H9 (cell line): ENCODE measurements at regions not wholly inside any gene's neighbourhood (a gene's known extent, or its start where the extent isn't known, plus 50 kb on each side); places are given as distances from the start of the nearest gene placed in this dataset.

Experiments used
- DNase-seq: peaks from one replicate; pipeline ENCODE4 v3.0.0-alpha.2; 2017
- H2AFZ ChIP-seq: one replicate; pipeline ENCODE4 v1.6.1; 2013; ENCODE audit warnings: mild to moderate bottlenecking, low read length, control low read depth, moderate library complexity
- H2AK5ac ChIP-seq: 2 replicates; pipeline ENCODE4 v1.6.1; 2013; ENCODE audit warnings: low read length, control low read depth, mixed read lengths; ENCODE audit not compliant: insufficient read length
- H2BK120ac ChIP-seq: one replicate; pipeline ENCODE4 v1.6.1; 2013; ENCODE audit warnings: low read depth, mild to moderate bottlenecking, low read length, control low read depth, inconsistent platforms; ENCODE audit not compliant: poor library complexity, severe bottlenecking
- H2BK12ac ChIP-seq: 2 replicates; pipeline ENCODE4 v1.6.1; 2013; ENCODE audit warnings: low read length, control low read depth, mixed read lengths, low read depth; ENCODE audit not compliant: insufficient read length
- H2BK15ac ChIP-seq: 2 replicates; pipeline ENCODE4 v1.6.1; 2013; ENCODE audit warnings: low read depth, low read length, control low read depth
- H2BK20ac ChIP-seq: one replicate; pipeline ENCODE4 v1.6.1; 2013; ENCODE audit warnings: low read depth, mild to moderate bottlenecking, low read length, control low read depth, inconsistent platforms; ENCODE audit not compliant: poor library complexity, severe bottlenecking
- H2BK5ac ChIP-seq: 2 replicates; pipeline ENCODE4 v1.6.1; 2013; ENCODE audit warnings: low read length, control low read depth, mixed read lengths; ENCODE audit not compliant: insufficient read length
- H3K14ac ChIP-seq: 2 replicates; pipeline ENCODE4 v1.6.1; 2013; ENCODE audit warnings: low read length, control low read depth; ENCODE audit not compliant: insufficient read depth
- H3K18ac ChIP-seq: 2 replicates; pipeline ENCODE4 v1.6.1; 2013; ENCODE audit warnings: low read depth, mild to moderate bottlenecking, mixed read lengths, low read length, control low read depth; ENCODE audit not compliant: insufficient read length
- H3K23ac ChIP-seq: 2 replicates; pipeline ENCODE4 v1.6.1; 2013; ENCODE audit warnings: low read length, control low read depth, mixed read lengths, low read depth; ENCODE audit not compliant: insufficient read length
- H3K23me2 ChIP-seq: 2 replicates; pipeline ENCODE4 v1.6.1; 2013; ENCODE audit warnings: low read depth, mild to moderate bottlenecking, mixed read lengths, low read length, control low read depth; ENCODE audit not compliant: insufficient read length, poor library complexity, severe bottlenecking
- H3K27ac ChIP-seq: 2 replicates; pipeline ENCODE4 v1.5.1; 2013; ENCODE audit warnings: low read length, control low read depth, mixed read lengths, low read depth; ENCODE audit not compliant: insufficient read length
- H3K27me3 ChIP-seq: 2 replicates; pipeline ENCODE4 v1.6.1; 2013; ENCODE audit warnings: low read length, control low read depth, inconsistent platforms; ENCODE audit not compliant: insufficient read depth
- H3K4ac ChIP-seq: 2 replicates; pipeline ENCODE4 v1.6.1; 2013; ENCODE audit warnings: low read depth, mild to moderate bottlenecking, control low read depth, inconsistent platforms, low read length, moderate library complexity
- H3K4me1 ChIP-seq: 2 replicates; pipeline ENCODE4 v1.6.1; 2013; ENCODE audit warnings: low read length, control low read depth, inconsistent platforms; ENCODE audit not compliant: insufficient read depth
- H3K4me2 ChIP-seq: 2 replicates; pipeline ENCODE4 v1.6.1; 2013; ENCODE audit warnings: low read length, control low read depth, mixed read lengths; ENCODE audit not compliant: insufficient read length, insufficient read depth
- H3K56ac ChIP-seq: 2 replicates; pipeline ENCODE4 v1.6.1; 2013; ENCODE audit warnings: low read depth, mild to moderate bottlenecking, mixed read lengths, low read length, control low read depth; ENCODE audit not compliant: insufficient read length
- H3K79me1 ChIP-seq: 2 replicates; pipeline ENCODE4 v1.6.1; 2013; ENCODE audit warnings: low read depth, mild to moderate bottlenecking, moderate library complexity, low read length, control low read depth, inconsistent platforms; ENCODE audit not compliant: insufficient read depth, poor library complexity, severe bottlenecking
- H3K79me2 ChIP-seq: 2 replicates; pipeline ENCODE4 v1.6.1; 2013; ENCODE audit warnings: low read length, control low read depth, inconsistent platforms; ENCODE audit not compliant: insufficient read depth
- H3K9ac ChIP-seq: 2 replicates; pipeline ENCODE4 v1.6.1; 2013; ENCODE audit warnings: low read length, control low read depth, mixed read lengths; ENCODE audit not compliant: insufficient read length; ENCODE audit errors: extremely low read depth
- H3K9me3 ChIP-seq: one replicate; pipeline ENCODE4 v1.6.1; 2013; ENCODE audit warnings: low read depth, low read length, inconsistent platforms; ENCODE audit not compliant: control insufficient read depth
- H3T11ph ChIP-seq: one replicate; pipeline ENCODE4 v1.6.1; 2013; ENCODE audit warnings: mild to moderate bottlenecking, low read length, control low read depth, inconsistent platforms
- H4K20me1 ChIP-seq: one replicate; pipeline ENCODE4 v1.6.1; 2013; ENCODE audit not compliant: control insufficient read depth, insufficient read length, insufficient read depth
- H4K5ac ChIP-seq: 2 replicates; pipeline ENCODE4 v1.6.1; 2013; ENCODE audit warnings: low read depth, mild to moderate bottlenecking, mixed read lengths, low read length, control low read depth; ENCODE audit not compliant: insufficient read length
- H4K8ac ChIP-seq: replicated peaks from 2 replicates; pipeline ENCODE4 v1.6.1; 2013; ENCODE audit warnings: low read length, control low read depth, mixed read lengths, low read depth; ENCODE audit not compliant: insufficient read length
- H4K91ac ChIP-seq: 2 replicates; pipeline ENCODE4 v1.6.1; 2013; ENCODE audit warnings: low read depth, mild to moderate bottlenecking, moderate library complexity, mixed read lengths, low read length, control low read depth; ENCODE audit not compliant: insufficient read length
- H3K27ac Mint-ChIP-seq, 3 experiments: 2 replicates in 2 of 3; 3 replicates in 1 of 3; pipeline ENCODE4 v1.8.0; 2020 to 2021; ENCODE audit warnings: mixed read lengths in 3 of 3, mild to moderate bottlenecking in 1 of 3, moderate library complexity in 1 of 3
- H3K27me3 Mint-ChIP-seq: 2 replicates; pipeline ENCODE4 v1.8.0; 2021; ENCODE audit warnings: low read depth, mild to moderate bottlenecking, moderate library complexity, mixed read lengths
- H3K36me3 Mint-ChIP-seq, 3 experiments: 2 replicates in 2 of 3; 3 replicates in 1 of 3; pipeline ENCODE4 v1.8.0; 2020 to 2021; ENCODE audit warnings: low read depth in 3 of 3, mixed read lengths in 3 of 3; ENCODE audit not compliant: insufficient read depth in 1 of 3
- H3K4me1 Mint-ChIP-seq, 2 experiments: 2 replicates each; pipeline ENCODE4 v1.8.0; 2020; ENCODE audit warnings: mixed read lengths in 2 of 2
- H3K4me3 Mint-ChIP-seq, 2 experiments: 2 replicates in 1 of 2; 3 replicates in 1 of 2; pipeline ENCODE4 v1.8.0; 2020 to 2021; ENCODE audit warnings: mild to moderate bottlenecking in 2 of 2, mixed read lengths in 2 of 2, moderate library complexity in 1 of 2
- H3K9me3 Mint-ChIP-seq, 2 experiments: 2 replicates in 1 of 2; 3 replicates in 1 of 2; pipeline ENCODE4 v1.8.0; 2020; ENCODE audit warnings: mild to moderate bottlenecking in 2 of 2, mixed read lengths in 2 of 2, moderate library complexity in 1 of 2
- CTCF ChIP-seq: fragments of 200-600 bp; sonication (generic); conservative IDR thresholded peaks from 3 replicates; pipeline ENCODE4 v1.8.0; 2021; ENCODE audit warnings: antibody characterized with exemption, mild to moderate bottlenecking
- WGBS: extraction: QIAGEN DNeasy Blood & Tissue Kit; methylation state at CpG from one replicate; pipeline ENCODE4 v1.1.7; 2013; ENCODE audit warnings: missing lambda C conversion rate, low lambda C conversion rate, mixed read lengths; ENCODE audit not compliant: insufficient read length; ENCODE audit errors: extremely low coverage; 5-methylcytosine and 5-hydroxymethylcytosine counted together

- Histone ChIP-seq H2AFZ (no peak overlapping the region), H2AK5ac (no peak overlapping the region), H2BK120ac (no peak overlapping the region), H3K4ac (no peak overlapping the region), H3K9ac (no peak overlapping the region), H3K9me3 (no peaks in the 10 kb centered on the region), H3T11ph (no peak overlapping the region), H4K5ac (no peak overlapping the region), H4K91ac (no peak overlapping the region), H2BK5ac (no peak overlapping the region), H2BK20ac (no peak overlapping the region), H3K23me2 (no peaks in the 10 kb centered on the region), H2BK15ac (no peak overlapping the region), H3K27ac (no peak overlapping the region), H3K14ac (no peak overlapping the region), H3K79me2 (no peaks in the 10 kb centered on the region), H3K23ac (no peak overlapping the region), H3K4me1 (no peaks in the 10 kb centered on the region), H4K8ac (no peak overlapping the region), H3K79me1 (no peaks in the 10 kb centered on the region), H3K18ac (no peak overlapping the region), H4K20me1 (no peaks in the 10 kb centered on the region), H2BK12ac (no peak overlapping the region), H3K27me3 (no peaks in the 10 kb centered on the region), H3K4me2 (no peak overlapping the region), H3K56ac (no peak overlapping the region)
- Mint-ChIP-seq H3K36me3 (no peaks in the 10 kb centered on the region), H3K27ac (no peak overlapping the region), H3K4me1 (peaks cover 15 to 16% of the 10 kb centered on the region in 2 experiments), H3K4me3 (no peak overlapping the region), H3K9me3 (no peaks in the 10 kb centered on the region), H3K27me3 (no peaks in the 10 kb centered on the region)
- TF ChIP-seq CTCF, result no peak
- no peak for DNase-seq
- no CpG with 5 or more reads among the region's 1 CpG for WGBS
Measured at GRCh38 chr7:91550931-91551330, 286.7 kb downstream of the FZD1 start.
